Activated CD4-positive, alpha-beta T cell treated with anti-CD3 and anti-CD28 coated beads, Interleukin-2, amount 10 ng/mL, durations not matched to agents 7 days and 5 days (primary cell): ENCODE measurements at regions not wholly inside any gene's neighbourhood (a gene's known extent, or its start where the extent isn't known, plus 50 kb on each side); places are given as distances from the start of the nearest gene placed in this dataset.

Experiments used
- CTCF ChIA-PET: fragments of 350-600 bp; sonication (Branson Sonifier 250); formaldehyde crosslinking; loops from one replicate; lab custom pipeline; 2021; ENCODE audit warnings: antibody characterized with exemption; lab: Charles Lee
- POLR2A ChIA-PET: fragments of 350-600 bp; sonication (Branson Sonifier 250); formaldehyde crosslinking; loops from one replicate; lab custom pipeline; 2021; ENCODE audit warnings: antibody characterized with exemption; lab: Charles Lee
- DNase-seq: peaks from one replicate; pipeline ENCODE4 v3.0.0-alpha.2; 2020
- H3K27ac Mint-ChIP-seq: one replicate; pipeline ENCODE4 v1.8.0; 2021; ENCODE audit warnings: mild to moderate bottlenecking, moderate library complexity, mixed read lengths
- H3K27me3 Mint-ChIP-seq: one replicate; pipeline ENCODE4 v1.8.0; 2021; ENCODE audit warnings: mixed read lengths
- H3K36me3 Mint-ChIP-seq: one replicate; pipeline ENCODE4 v1.8.0; 2021; ENCODE audit warnings: low read depth, mixed read lengths
- H3K4me1 Mint-ChIP-seq: one replicate; pipeline ENCODE4 v1.8.0; 2021; ENCODE audit warnings: mixed read lengths
- H3K4me3 Mint-ChIP-seq: one replicate; pipeline ENCODE4 v1.8.0; 2021; ENCODE audit warnings: mild to moderate bottlenecking, moderate library complexity, mixed read lengths
- H3K9me3 Mint-ChIP-seq: one replicate; pipeline ENCODE4 v1.8.0; 2021; ENCODE audit warnings: mixed read lengths

GRCh38 chr7:136566491-136566890 is 302.0 kb upstream of the CHRM2 start:
- no peak for DNase-seq
- ChIA-PET CTCF (interaction anchor here (0.6 kb wide), 1 partner anchor 581 kb away, joined by 6 read pairs; no protein-coding TSS in a partner anchor), POLR2A (no interaction called here)
- Mint-ChIP-seq H3K27me3 (no peaks in the 10 kb centered on the region), H3K4me1 (no peaks in the 10 kb centered on the region), H3K4me3 (no peak overlapping the region), H3K36me3 (no peaks in the 10 kb centered on the region), H3K27ac (no peak overlapping the region), H3K9me3 (peaks cover 9% of the 10 kb centered on the region)

- DNase-seq: no peak
- H3K27me3 Mint-ChIP-seq: no peaks in the 10 kb centered on the region
- POLR2A ChIA-PET: no interaction called here
- no peak overlapping the region for H3K27ac Mint-ChIP-seq
- H3K4me3 Mint-ChIP-seq: no peak overlapping the region
- peaks cover 3% of the 10 kb centered on the region for H3K9me3 Mint-ChIP-seq
- no peaks in the 10 kb centered on the region for H3K4me1 Mint-ChIP-seq
- CTCF ChIA-PET: no interaction called here
- H3K36me3 Mint-ChIP-seq: no peaks in the 10 kb centered on the region
Observed at GRCh38 chr7:136555933-136556332, 312.5 kb upstream of the CHRM2 start.

GRCh38 chr7:136551618-136552017 is 316.8 kb upstream of the CHRM2 start:
- Mint-ChIP-seq H3K27me3 (no peaks in the 10 kb centered on the region), H3K9me3 (no peaks in the 10 kb centered on the region), H3K4me1 (no peaks in the 10 kb centered on the region), H3K4me3 (no peak overlapping the region), H3K36me3 (no peaks in the 10 kb centered on the region), H3K27ac (no peak overlapping the region)
- CTCF ChIA-PET: no interaction called here
- no peak for DNase-seq
- POLR2A ChIA-PET: no interaction called here

- Mint-ChIP-seq H3K27me3 (no peaks in the 10 kb centered on the region), H3K4me3 (no peak overlapping the region), H3K9me3 (no peaks in the 10 kb centered on the region), H3K27ac (no peak overlapping the region), H3K4me1 (no peaks in the 10 kb centered on the region), H3K36me3 (no peaks in the 10 kb centered on the region)
- DNase-seq: no peak
- POLR2A ChIA-PET: no interaction called here
- CTCF ChIA-PET: no interaction called here
Observed at GRCh38 chr7:136549756-136550155, 318.7 kb upstream of the CHRM2 start.

- POLR2A ChIA-PET: no interaction called here
Observed at GRCh38 chr7:136533732-136534131, 334.7 kb upstream of the CHRM2 start.

GRCh38 chr7:136530831-136531230 is 337.6 kb upstream of the CHRM2 start:
- Mint-ChIP-seq H3K4me1 (no peaks in the 10 kb centered on the region), H3K36me3 (no peaks in the 10 kb centered on the region), H3K27me3 (no peaks in the 10 kb centered on the region), H3K4me3 (no peak overlapping the region), H3K9me3 (peaks cover 14% of the 10 kb centered on the region), H3K27ac (no peak overlapping the region)
- ChIA-PET CTCF (no interaction called here), POLR2A (no interaction called here)
- no peak for DNase-seq

More at GRCh38 chr7:136533732-136534131, 334.7 kb upstream of the CHRM2 start:
- H3K9me3 Mint-ChIP-seq: peaks cover 9% of the 10 kb centered on the region
- DNase-seq: no peak
- no peaks in the 10 kb centered on the region for H3K27me3 Mint-ChIP-seq
- CTCF ChIA-PET: no interaction called here
- H3K4me3 Mint-ChIP-seq: no peak overlapping the region
- H3K4me1 Mint-ChIP-seq: no peaks in the 10 kb centered on the region
- no peak overlapping the region for H3K27ac Mint-ChIP-seq
- H3K36me3 Mint-ChIP-seq: no peaks in the 10 kb centered on the region

- Mint-ChIP-seq H3K4me1 (no peaks in the 10 kb centered on the region), H3K4me3 (no peak overlapping the region), H3K27ac (no peak overlapping the region), H3K9me3 (peaks cover 16% of the 10 kb centered on the region), H3K27me3 (no peaks in the 10 kb centered on the region), H3K36me3 (no peaks in the 10 kb centered on the region)
- DNase-seq: no peak
- CTCF ChIA-PET: no interaction called here
- POLR2A ChIA-PET: no interaction called here
Observed at GRCh38 chr7:136528329-136528728, 340.1 kb upstream of the CHRM2 start.

DNA sequence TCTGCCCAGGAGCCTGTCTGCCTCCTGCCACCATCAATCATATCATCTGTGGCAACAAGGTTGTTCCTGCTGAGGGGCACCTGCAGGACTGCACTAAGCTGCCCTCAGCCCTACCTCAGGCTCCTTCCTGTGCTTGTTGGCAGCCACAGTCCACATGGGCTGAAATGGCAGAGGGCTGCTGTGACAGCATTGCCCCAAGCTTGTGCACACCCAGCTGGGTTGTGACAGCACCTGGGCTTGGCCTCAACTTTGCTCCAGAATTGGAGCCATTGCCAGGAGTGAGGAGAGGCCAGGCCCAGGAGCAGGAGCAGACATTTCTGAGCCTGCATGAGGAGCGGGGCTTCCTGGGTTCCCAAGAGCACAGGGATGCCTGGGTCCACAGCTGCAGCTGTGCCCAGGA is 340.9 kb upstream of the CHRM2 start:
- Mint-ChIP-seq H3K4me1 (no peaks in the 10 kb centered on the region), H3K4me3 (no peak overlapping the region), H3K27ac (no peak overlapping the region), H3K27me3 (no peaks in the 10 kb centered on the region), H3K36me3 (no peaks in the 10 kb centered on the region), H3K9me3 (peaks cover 8% of the 10 kb centered on the region)
- POLR2A ChIA-PET: no interaction called here
- CTCF ChIA-PET: no interaction called here
- no peak for DNase-seq

DNA sequence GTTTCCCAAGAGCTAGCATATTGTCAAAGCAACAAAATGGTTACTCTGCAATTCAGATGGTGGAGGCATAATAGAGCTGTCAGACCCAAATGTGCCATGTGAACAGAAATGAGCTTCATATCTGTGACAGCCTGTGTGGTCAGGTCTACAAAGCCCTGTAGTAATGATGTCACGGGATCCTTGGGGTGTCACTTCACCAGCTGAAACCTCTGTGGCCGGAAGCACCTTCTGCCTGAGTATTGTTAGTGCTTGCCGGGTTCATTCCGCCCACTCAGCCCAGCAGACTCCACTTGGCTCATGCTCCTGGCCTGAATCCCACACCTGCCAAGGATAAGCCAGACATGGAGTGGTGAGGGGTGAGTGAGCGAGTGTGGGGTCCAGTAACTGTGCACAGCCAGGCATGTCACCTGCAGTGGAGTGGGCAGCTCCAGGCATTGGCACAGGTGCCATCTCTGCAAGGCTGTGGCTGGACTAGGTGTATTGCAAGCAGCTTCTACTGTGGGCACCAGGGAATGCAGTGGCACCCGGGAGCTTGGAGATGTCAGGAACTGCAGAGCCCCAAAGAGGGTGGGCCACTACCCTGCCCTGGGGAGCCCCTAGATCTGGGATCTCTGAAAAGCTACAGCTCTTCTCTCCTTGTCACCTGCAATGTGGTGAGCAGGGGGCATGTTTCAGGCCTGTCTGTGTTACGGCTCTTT is 341.9 kb upstream of the CHRM2 start:
- no peak overlapping the region for H3K4me3 Mint-ChIP-seq

GRCh38 chr7:136523571-136523970 is 344.9 kb upstream of the CHRM2 start:
- no peaks in the 10 kb centered on the region for H3K36me3 Mint-ChIP-seq
- no peaks in the 10 kb centered on the region for H3K27me3 Mint-ChIP-seq
- H3K27ac Mint-ChIP-seq: no peak overlapping the region
- H3K4me1 Mint-ChIP-seq: no peaks in the 10 kb centered on the region
- H3K9me3 Mint-ChIP-seq: peaks cover 8% of the 10 kb centered on the region
- ChIA-PET POLR2A (no interaction called here), CTCF (no interaction called here)
- H3K4me3 Mint-ChIP-seq: no peak overlapping the region
- no peak for DNase-seq

More for the DNA sequence above, 341.9 kb upstream of the CHRM2 start:
- no peaks in the 10 kb centered on the region for H3K36me3 Mint-ChIP-seq
- CTCF ChIA-PET: no interaction called here
- H3K9me3 Mint-ChIP-seq: peaks cover 8% of the 10 kb centered on the region
- no peak for DNase-seq
- H3K4me1 Mint-ChIP-seq: no peaks in the 10 kb centered on the region
- H3K27me3 Mint-ChIP-seq: no peaks in the 10 kb centered on the region
- POLR2A ChIA-PET: no interaction called here
- no peak overlapping the region for H3K27ac Mint-ChIP-seq

DNA sequence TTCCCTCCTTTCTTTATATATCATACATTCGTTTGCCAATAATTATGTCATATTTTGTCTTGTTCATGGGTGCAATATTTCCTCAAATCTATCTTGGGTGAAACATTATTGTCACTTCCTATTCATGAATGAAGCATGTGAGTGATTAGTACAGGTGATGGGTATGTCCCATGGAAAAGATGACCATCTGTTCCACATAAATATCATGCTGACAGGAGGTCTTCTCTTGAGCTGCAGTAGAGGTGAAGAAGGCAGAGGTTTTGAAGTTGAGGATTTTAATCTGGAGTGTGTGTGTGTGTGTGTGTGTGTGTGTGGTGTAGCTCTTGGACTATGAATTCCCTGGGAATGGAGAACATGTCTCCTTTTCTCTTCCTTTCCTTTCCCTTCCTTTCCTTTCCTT is 350.5 kb upstream of the CHRM2 start:
- no peaks in the 10 kb centered on the region for H3K36me3 Mint-ChIP-seq

DNA sequence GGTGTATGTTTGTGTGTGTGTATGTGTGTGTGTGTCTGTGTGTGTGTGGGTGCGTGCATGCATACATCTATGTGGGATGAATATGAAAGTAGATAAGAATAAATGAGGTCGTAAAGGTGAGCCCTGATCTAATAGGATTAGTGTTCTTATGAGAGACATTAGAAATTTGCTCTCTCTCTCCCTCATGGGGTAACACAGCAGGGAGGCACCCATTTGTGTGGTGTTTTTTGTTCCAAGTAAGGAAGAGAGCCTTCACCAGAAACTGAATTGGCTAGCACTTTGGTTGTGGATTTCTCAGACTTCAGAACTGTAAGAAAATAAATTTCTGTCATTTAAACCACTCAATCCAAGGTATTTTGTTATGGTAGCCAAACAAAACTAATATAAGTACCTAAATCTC is 353.7 kb upstream of the CHRM2 start:
- Mint-ChIP-seq H3K27me3 (no peaks in the 10 kb centered on the region), H3K27ac (no peak overlapping the region), H3K4me1 (no peaks in the 10 kb centered on the region), H3K4me3 (no peak overlapping the region), H3K9me3 (no peaks in the 10 kb centered on the region), H3K36me3 (no peaks in the 10 kb centered on the region)
- ChIA-PET CTCF (no interaction called here), POLR2A (no interaction called here)
- DNase-seq: no peak

More for the DNA sequence above, 350.5 kb upstream of the CHRM2 start:
- Mint-ChIP-seq H3K27ac (no peak overlapping the region), H3K9me3 (no peaks in the 10 kb centered on the region), H3K4me3 (no peak overlapping the region), H3K4me1 (no peaks in the 10 kb centered on the region), H3K27me3 (no peaks in the 10 kb centered on the region)
- CTCF ChIA-PET: no interaction called here
- POLR2A ChIA-PET: no interaction called here
- no peak for DNase-seq

DNA sequence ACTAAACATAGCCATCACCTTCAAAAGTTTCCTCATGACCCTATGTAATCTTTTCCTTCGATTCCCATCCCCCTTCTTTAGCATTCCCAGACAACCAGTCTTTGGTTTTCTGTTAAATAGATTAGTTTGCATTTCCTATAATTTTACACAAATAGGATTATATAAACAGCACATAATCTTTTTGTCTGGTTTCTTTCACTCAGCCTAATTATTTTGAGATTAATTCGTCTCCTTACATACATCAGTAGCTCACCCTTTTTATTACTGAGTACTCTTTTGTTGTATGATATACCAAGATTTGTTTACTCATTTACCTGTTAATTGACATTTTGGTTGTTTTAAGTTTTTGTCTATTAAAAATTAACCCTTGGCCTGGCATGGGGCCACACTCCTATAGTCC is 354.7 kb upstream of the CHRM2 start:
- Mint-ChIP-seq H3K27ac (no peak overlapping the region), H3K36me3 (no peaks in the 10 kb centered on the region), H3K9me3 (no peaks in the 10 kb centered on the region), H3K27me3 (no peaks in the 10 kb centered on the region), H3K4me1 (no peaks in the 10 kb centered on the region), H3K4me3 (no peak overlapping the region)
- no peak for DNase-seq
- ChIA-PET CTCF (interaction anchor here (0.5 kb wide), 1 partner anchor 19 kb away, joined by 3 read pairs; no protein-coding TSS in a partner anchor), POLR2A (no interaction called here)

DNA sequence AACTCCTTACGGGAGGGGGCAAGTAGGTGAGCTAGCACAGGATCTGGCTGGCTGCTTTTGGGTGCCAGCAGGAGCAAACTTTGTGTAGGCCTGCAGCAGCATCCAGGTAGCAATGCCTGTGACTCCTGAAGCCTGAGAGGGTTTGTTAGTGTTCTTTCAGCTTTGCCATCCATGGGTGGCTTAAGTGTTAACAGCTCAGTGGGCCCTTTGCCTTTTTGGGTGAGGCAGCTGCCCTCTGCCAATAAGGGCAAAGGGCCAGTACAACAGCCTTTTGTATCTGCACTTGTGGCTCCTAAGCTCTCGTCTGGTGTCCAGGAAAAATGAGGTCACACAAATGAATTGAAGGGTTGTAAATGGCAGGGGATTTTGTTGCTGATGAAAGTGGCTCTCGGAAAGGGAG is 359.0 kb upstream of the CHRM2 start:
- Mint-ChIP-seq H3K4me1 (no peaks in the 10 kb centered on the region), H3K27me3 (no peaks in the 10 kb centered on the region), H3K9me3 (no peaks in the 10 kb centered on the region), H3K27ac (no peak overlapping the region), H3K4me3 (no peak overlapping the region), H3K36me3 (no peaks in the 10 kb centered on the region)
- ChIA-PET POLR2A (no interaction called here), CTCF (no interaction called here)
- no peak for DNase-seq
